ENCODE measurements at regions not wholly inside any gene's neighbourhood (a gene's known extent, or its start where the extent isn't known, plus 50 kb on each side); places are given as distances from the start of the nearest gene placed in this dataset.

- ATAC-seq (ENCODE audit: low read depth) (no peak), DNase-seq (ENCODE audit: low spot score) (no peak)
- H3K27me3 ChIP-seq (ENCODE audit: insufficient read depth, poor library complexity, severe bottlenecking): no peaks in the 10 kb centered on the region
- H3K9me3 ChIP-seq (ENCODE audit: severe bottlenecking): no peaks in the 10 kb centered on the region
- no peak overlapping the region for H3K4me3 ChIP-seq (ENCODE audit: severe bottlenecking)
- no peaks in the 10 kb centered on the region for H3K4me1 ChIP-seq (ENCODE audit: insufficient read depth, poor library complexity, severe bottlenecking)
- H3K36me3 ChIP-seq (ENCODE audit: low read depth): no peaks in the 10 kb centered on the region
- no peak overlapping the region for H3K27ac ChIP-seq (ENCODE audit: poor library complexity, severe bottlenecking)
- TF ChIP-seq CTCF (IDR thresholded peaks at IDR 0.05; ENCODE audit: poor library complexity, severe bottlenecking): no peak
Observed at GRCh38 chr12:92360543-92360942, 214.9 kb upstream of the BTG1 start.

- no peak for DNase-seq (ENCODE audit: low spot score)
- ATAC-seq (ENCODE audit: low read depth): no peak
- no peak overlapping the region for H3K4me3 ChIP-seq (ENCODE audit: severe bottlenecking)
- no peaks in the 10 kb centered on the region for H3K36me3 ChIP-seq (ENCODE audit: low read depth)
- no peak overlapping the region for H3K27ac ChIP-seq (ENCODE audit: poor library complexity, severe bottlenecking)
- H3K27me3 ChIP-seq (ENCODE audit: insufficient read depth, poor library complexity, severe bottlenecking): no peaks in the 10 kb centered on the region
- no peak for TF ChIP-seq CTCF (IDR thresholded peaks at IDR 0.05; ENCODE audit: poor library complexity, severe bottlenecking)
- H3K9me3 ChIP-seq (ENCODE audit: severe bottlenecking): no peaks in the 10 kb centered on the region
- H3K4me1 ChIP-seq (ENCODE audit: insufficient read depth, poor library complexity, severe bottlenecking): no peaks in the 10 kb centered on the region
Observed at GRCh38 chr12:92359581-92360209, 214.0 kb upstream of the BTG1 start.

GRCh38 chr12:92357584-92358261 is 212.1 kb upstream of the BTG1 start:
- no peaks in the 10 kb centered on the region for H3K27me3 ChIP-seq (ENCODE audit: insufficient read depth, poor library complexity, severe bottlenecking)
- H3K4me3 ChIP-seq (ENCODE audit: severe bottlenecking): no peak overlapping the region
- H3K4me1 ChIP-seq (ENCODE audit: insufficient read depth, poor library complexity, severe bottlenecking): no peaks in the 10 kb centered on the region
- no peak for DNase-seq (ENCODE audit: low spot score)
- no peak for TF ChIP-seq CTCF (IDR thresholded peaks at IDR 0.05; ENCODE audit: poor library complexity, severe bottlenecking)
- no peak overlapping the region for H3K27ac ChIP-seq (ENCODE audit: poor library complexity, severe bottlenecking)
- H3K36me3 ChIP-seq (ENCODE audit: low read depth): no peaks in the 10 kb centered on the region
- no peaks in the 10 kb centered on the region for H3K9me3 ChIP-seq (ENCODE audit: severe bottlenecking)
- ATAC-seq (ENCODE audit: low read depth): no peak

- Histone ChIP-seq H3K4me3 (ENCODE audit: severe bottlenecking) (no peak overlapping the region), H3K9me3 (ENCODE audit: severe bottlenecking) (no peaks in the 10 kb centered on the region), H3K27ac (ENCODE audit: poor library complexity, severe bottlenecking) (no peak overlapping the region), H3K27me3 (ENCODE audit: insufficient read depth, poor library complexity, severe bottlenecking) (no peaks in the 10 kb centered on the region), H3K36me3 (ENCODE audit: low read depth) (no peaks in the 10 kb centered on the region), H3K4me1 (ENCODE audit: insufficient read depth, poor library complexity, severe bottlenecking) (no peaks in the 10 kb centered on the region)
- ATAC-seq (ENCODE audit: low read depth) (no peak), DNase-seq (ENCODE audit: low spot score) (no peak)
- no peak for TF ChIP-seq CTCF (IDR thresholded peaks at IDR 0.05; ENCODE audit: poor library complexity, severe bottlenecking)
Observed at GRCh38 chr12:92356425-92356824, 210.8 kb upstream of the BTG1 start.

- H3K27ac ChIP-seq (ENCODE audit: poor library complexity, severe bottlenecking): no peak overlapping the region
- no peak for DNase-seq (ENCODE audit: low spot score)
- no peak for TF ChIP-seq CTCF (IDR thresholded peaks at IDR 0.05; ENCODE audit: poor library complexity, severe bottlenecking)
- no peaks in the 10 kb centered on the region for H3K9me3 ChIP-seq (ENCODE audit: severe bottlenecking)
- ATAC-seq (ENCODE audit: low read depth): no peak
- no peaks in the 10 kb centered on the region for H3K4me1 ChIP-seq (ENCODE audit: insufficient read depth, poor library complexity, severe bottlenecking)
- no peaks in the 10 kb centered on the region for H3K27me3 ChIP-seq (ENCODE audit: insufficient read depth, poor library complexity, severe bottlenecking)
- no peak overlapping the region for H3K4me3 ChIP-seq (ENCODE audit: severe bottlenecking)
- H3K36me3 ChIP-seq (ENCODE audit: low read depth): no peaks in the 10 kb centered on the region
Observed at GRCh38 chr12:92349635-92350034, 204.0 kb upstream of the BTG1 start.
